ENCODE measurements at regions not wholly inside any gene's neighbourhood (a gene's known extent, or its start where the extent isn't known, plus 50 kb on each side); places are given as distances from the start of the nearest gene placed in this dataset.

DNA sequence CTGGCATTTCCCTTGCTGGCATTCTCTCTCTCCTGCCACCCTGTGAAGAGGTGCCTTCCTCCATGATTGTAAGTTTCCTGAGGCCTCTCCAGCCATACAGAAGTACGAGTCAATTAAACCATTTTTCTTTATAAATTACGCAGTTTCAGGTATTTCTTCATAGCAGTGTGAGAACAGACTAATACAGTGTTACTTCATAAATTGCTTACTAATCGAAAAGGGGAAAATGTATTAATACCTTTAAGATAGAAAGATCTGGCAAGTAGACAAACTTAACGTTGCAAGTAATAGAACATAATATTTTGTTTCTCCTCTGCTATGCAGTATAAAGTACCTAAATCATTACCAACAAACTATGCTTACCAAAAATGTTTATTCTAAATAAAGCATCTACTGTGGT is 178.3 kb upstream of the LAMA2 start:
- TF ChIP-seq CSDC2 (CRISPR knock-in tag; IDR thresholded peaks at IDR 0.05), result no peak
- no peak for TF ChIP-seq CREB5 (CRISPR knock-in tag; IDR thresholded peaks at IDR 0.05; ENCODE audit: low read depth)
- TF ChIP-seq, protein P1, sequence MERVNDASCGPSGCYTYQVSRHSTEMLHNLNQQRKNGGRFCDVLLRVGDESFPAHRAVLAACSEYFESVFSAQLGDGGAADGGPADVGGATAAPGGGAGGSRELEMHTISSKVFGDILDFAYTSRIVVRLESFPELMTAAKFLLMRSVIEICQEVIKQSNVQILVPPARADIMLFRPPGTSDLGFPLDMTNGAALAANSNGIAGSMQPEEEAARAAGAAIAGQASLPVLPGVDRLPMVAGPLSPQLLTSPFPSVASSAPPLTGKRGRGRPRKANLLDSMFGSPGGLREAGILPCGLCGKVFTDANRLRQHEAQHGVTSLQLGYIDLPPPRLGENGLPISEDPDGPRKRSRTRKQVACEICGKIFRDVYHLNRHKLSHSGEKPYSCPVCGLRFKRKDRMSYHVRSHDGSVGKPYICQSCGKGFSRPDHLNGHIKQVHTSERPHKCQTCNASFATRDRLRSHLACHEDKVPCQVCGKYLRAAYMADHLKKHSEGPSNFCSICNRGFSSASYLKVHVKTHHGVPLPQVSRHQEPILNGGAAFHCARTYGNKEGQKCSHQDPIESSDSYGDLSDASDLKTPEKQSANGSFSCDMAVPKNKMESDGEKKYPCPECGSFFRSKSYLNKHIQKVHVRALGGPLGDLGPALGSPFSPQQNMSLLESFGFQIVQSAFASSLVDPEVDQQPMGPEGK (CRISPR knock-in tag; IDR thresholded peaks at IDR 0.05; ENCODE audit: borderline replicate concordance), result no peak
- no peak for TF ChIP-seq ZFP3 (CRISPR knock-in tag; IDR thresholded peaks at IDR 0.05)
- TF ChIP-seq ZC3H10 (CRISPR knock-in tag; IDR thresholded peaks at IDR 0.05), result no peak
- no peak for TF ChIP-seq ZFP30 (CRISPR knock-in tag; IDR thresholded peaks at IDR 0.05)
- no peak for TF ChIP-seq ZNF565 (CRISPR knock-in tag; conservative IDR thresholded peaks at IDR 0.05; ENCODE audit: low read depth)
- TF ChIP-seq POU6F1 (CRISPR knock-in tag; IDR thresholded peaks at IDR 0.05; ENCODE audit: borderline replicate concordance, low read depth), result no peak
- no peak for TF ChIP-seq ZNF8 (CRISPR knock-in tag; IDR thresholded peaks at IDR 0.05)
- no peak for TF ChIP-seq ARNTL (CRISPR knock-in tag; IDR thresholded peaks at IDR 0.05; ENCODE audit: borderline replicate concordance, low read depth)
- no peak for TF ChIP-seq RARB (CRISPR knock-in tag; IDR thresholded peaks at IDR 0.05)

Data from SK-N-SH treated with all-trans-retinoic acid at 6 μM for 48 hours (cell line).